DND-41 (cell line): ENCODE measurements at regions not wholly inside any gene's neighbourhood (a gene's known extent, or its start where the extent isn't known, plus 50 kb on each side); places are given as distances from the start of the nearest gene placed in this dataset.

Source experiments
- ATAC-seq: fragments of 200-7000 bp; cut with Tn5 transposase; 3 replicates; pipeline ENCODE4 v1.9.1; 2021; ENCODE audit warnings: low read depth; ENCODE audit not compliant: insufficient read depth
- DNase-seq: peaks from one replicate; pipeline ENCODE4 v3.0.0-alpha.2; 2020
- H2AFZ ChIP-seq: 2 replicates; pipeline ENCODE4 v1.6.0; 2012; ENCODE audit warnings: low read depth, low read length
- H3K27ac ChIP-seq: 2 replicates; pipeline ENCODE4 v1.5.1; 2012; ENCODE audit warnings: low read length, inconsistent platforms
- H3K27me3 ChIP-seq: fragments of 200-600 bp; sonication (generic); 2 replicates; pipeline ENCODE4 v1.6.0; 2012; ENCODE audit warnings: low read length, mild to moderate bottlenecking, inconsistent platforms; ENCODE audit not compliant: insufficient read depth, poor library complexity
- H3K36me3 ChIP-seq: 2 replicates; pipeline ENCODE4 v1.5.1; 2012; ENCODE audit warnings: low read length, inconsistent platforms; ENCODE audit not compliant: insufficient read depth
- H3K4me1 ChIP-seq: 2 replicates; pipeline ENCODE4 v1.5.1; 2012; ENCODE audit warnings: mild to moderate bottlenecking, low read length; ENCODE audit not compliant: insufficient read depth
- H3K4me2 ChIP-seq: 2 replicates; pipeline ENCODE4 v1.6.0; 2012; ENCODE audit warnings: mild to moderate bottlenecking, moderate library complexity, low read length, inconsistent platforms; ENCODE audit not compliant: insufficient read depth
- H3K4me3 ChIP-seq, 2 experiments: fragments of 200-600 bp in 1 of 2; shearing (Covaris generic) in 1 of 2; 2 replicates each; pipeline ENCODE4 v1.5.1; 2012 to 2016; ENCODE audit warnings: inconsistent platforms in 2 of 2, low read length in 2 of 2, mild to moderate bottlenecking in 2 of 2, low read depth in 1 of 2, moderate library complexity in 1 of 2
- H3K79me2 ChIP-seq: 2 replicates; pipeline ENCODE4 v1.6.0; 2012; ENCODE audit warnings: low read length, inconsistent platforms; ENCODE audit not compliant: insufficient read depth
- H3K9ac ChIP-seq: 2 replicates; pipeline ENCODE4 v1.6.0; 2012; ENCODE audit warnings: low read depth, mild to moderate bottlenecking, inconsistent platforms, low read length, moderate library complexity
- H3K9me3 ChIP-seq: 2 replicates; pipeline ENCODE4 v1.5.1; 2012; ENCODE audit warnings: low read length, moderate library complexity, mild to moderate bottlenecking, inconsistent platforms; ENCODE audit not compliant: insufficient read depth, severe bottlenecking
- H4K20me1 ChIP-seq: 2 replicates; pipeline ENCODE4 v1.6.0; 2012; ENCODE audit warnings: low read length; ENCODE audit not compliant: insufficient read depth
- EZH2 ChIP-seq: IDR thresholded peaks from 3 replicates; pipeline ENCODE4 v1.6.1; 2012; ENCODE audit warnings: borderline replicate concordance, low read depth, mild to moderate bottlenecking, moderate library complexity, low read length, inconsistent platforms; ENCODE audit not compliant: severe bottlenecking
- TF ChIP-seq, protein P1 (sequence below): IDR thresholded peaks from 2 replicates; pipeline ENCODE4 v1.5.1; 2012; ENCODE audit warnings: borderline replicate concordance, low read length, moderate library complexity, mild to moderate bottlenecking; ENCODE audit not compliant: poor library complexity, severe bottlenecking; ENCODE audit errors: extremely low read depth

DNA sequence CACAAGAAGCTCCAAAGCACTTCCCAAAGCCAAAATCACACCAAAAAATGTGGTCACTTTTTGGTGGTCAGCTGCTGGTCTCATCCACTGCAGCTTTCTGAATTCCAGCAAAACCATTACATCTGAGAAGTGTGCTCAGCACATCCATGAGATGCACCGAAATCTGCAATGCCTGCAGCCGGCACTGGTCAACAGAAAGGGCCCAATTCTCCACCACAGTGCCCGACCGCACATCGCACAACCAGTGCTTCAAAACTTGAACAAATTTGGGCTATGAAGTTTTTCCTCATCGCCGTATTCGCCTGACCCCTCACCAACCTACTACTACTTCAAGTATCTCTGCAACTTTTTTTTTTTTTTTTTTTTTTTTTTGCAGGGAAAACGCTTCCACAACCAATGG lies 89.9 kb upstream of the LUZP2 start:
- H3K9ac ChIP-seq: no peak overlapping the region
- no peak overlapping the region for H3K4me3 ChIP-seq
- TF ChIP-seq, protein P1, sequence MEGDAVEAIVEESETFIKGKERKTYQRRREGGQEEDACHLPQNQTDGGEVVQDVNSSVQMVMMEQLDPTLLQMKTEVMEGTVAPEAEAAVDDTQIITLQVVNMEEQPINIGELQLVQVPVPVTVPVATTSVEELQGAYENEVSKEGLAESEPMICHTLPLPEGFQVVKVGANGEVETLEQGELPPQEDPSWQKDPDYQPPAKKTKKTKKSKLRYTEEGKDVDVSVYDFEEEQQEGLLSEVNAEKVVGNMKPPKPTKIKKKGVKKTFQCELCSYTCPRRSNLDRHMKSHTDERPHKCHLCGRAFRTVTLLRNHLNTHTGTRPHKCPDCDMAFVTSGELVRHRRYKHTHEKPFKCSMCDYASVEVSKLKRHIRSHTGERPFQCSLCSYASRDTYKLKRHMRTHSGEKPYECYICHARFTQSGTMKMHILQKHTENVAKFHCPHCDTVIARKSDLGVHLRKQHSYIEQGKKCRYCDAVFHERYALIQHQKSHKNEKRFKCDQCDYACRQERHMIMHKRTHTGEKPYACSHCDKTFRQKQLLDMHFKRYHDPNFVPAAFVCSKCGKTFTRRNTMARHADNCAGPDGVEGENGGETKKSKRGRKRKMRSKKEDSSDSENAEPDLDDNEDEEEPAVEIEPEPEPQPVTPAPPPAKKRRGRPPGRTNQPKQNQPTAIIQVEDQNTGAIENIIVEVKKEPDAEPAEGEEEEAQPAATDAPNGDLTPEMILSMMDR: no peak
- TF ChIP-seq EZH2: no peak
- no peaks in the 10 kb centered on the region for H3K36me3 ChIP-seq
- no peak for ATAC-seq
- H3K4me1 ChIP-seq: 0 out of 2 replicates have a peak, but pooled peaks cover 6% of the 10 kb centered on the region
- no peaks in the 10 kb centered on the region for H3K79me2 ChIP-seq
- H4K20me1 ChIP-seq: no peaks in the 10 kb centered on the region
- no peaks in the 10 kb centered on the region for H3K9me3 ChIP-seq
- no peaks in the 10 kb centered on the region for H3K27me3 ChIP-seq
- no peak overlapping the region for H3K4me2 ChIP-seq
- no peak for DNase-seq
- H3K27ac ChIP-seq: no peak overlapping the region
- H2AFZ ChIP-seq: no peak overlapping the region

DNA sequence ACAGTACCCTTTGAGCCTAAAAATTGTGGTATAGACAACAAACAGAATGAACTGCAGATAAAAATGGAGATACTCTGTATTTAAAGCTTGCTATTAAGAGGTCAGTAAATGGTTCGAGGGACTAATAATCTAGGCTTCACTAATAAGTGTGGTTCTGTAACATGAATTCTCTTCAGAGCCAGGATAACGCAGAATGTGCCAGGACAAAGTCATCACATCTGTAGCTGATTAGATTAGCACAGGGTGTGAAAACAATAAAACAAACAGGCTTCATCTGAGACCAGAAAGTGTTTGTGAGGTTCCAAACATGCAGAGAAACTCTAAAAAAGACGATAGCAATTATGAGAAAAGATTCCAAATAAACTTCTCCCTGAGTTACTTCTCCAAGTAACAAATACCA lies 89.1 kb upstream of the LUZP2 start:
- TF ChIP-seq EZH2: no peak
- H3K27ac ChIP-seq: no peak overlapping the region
- DNase-seq: no peak
- no peak overlapping the region for H3K9ac ChIP-seq
- no peak for ATAC-seq
- H3K79me2 ChIP-seq: no peaks in the 10 kb centered on the region
- no peak overlapping the region for H3K4me3 ChIP-seq
- H3K9me3 ChIP-seq: no peaks in the 10 kb centered on the region
- H3K36me3 ChIP-seq: no peaks in the 10 kb centered on the region
- H3K4me1 ChIP-seq: 0 out of 2 replicates have a peak, but pooled peaks cover 6% of the 10 kb centered on the region
- H3K4me2 ChIP-seq: no peak overlapping the region
- H3K27me3 ChIP-seq: no peaks in the 10 kb centered on the region
- no peak overlapping the region for H2AFZ ChIP-seq
- H4K20me1 ChIP-seq: no peaks in the 10 kb centered on the region

DNA sequence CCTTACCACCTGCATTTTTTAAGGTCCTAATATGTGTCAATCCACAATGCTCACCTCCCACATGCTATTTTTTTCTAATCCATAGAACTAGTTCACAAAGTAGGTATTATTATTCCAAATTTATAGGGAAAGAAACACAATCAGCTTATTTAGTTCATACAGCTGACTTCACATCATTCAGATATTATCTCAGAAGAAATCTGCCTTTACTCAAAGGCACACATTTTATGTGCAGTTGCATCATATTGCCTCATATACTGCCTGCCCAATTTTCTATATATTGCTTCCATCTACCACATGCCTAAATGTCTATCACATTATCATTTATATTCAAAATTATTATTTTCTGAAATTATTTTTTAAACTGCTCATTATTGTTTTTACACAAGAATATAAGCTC lies 88.7 kb upstream of the LUZP2 start:
- no peak overlapping the region for H3K4me3 ChIP-seq
- no peak overlapping the region for H3K27ac ChIP-seq
- no peak overlapping the region for H2AFZ ChIP-seq
- no peaks in the 10 kb centered on the region for H3K36me3 ChIP-seq
- H3K79me2 ChIP-seq: no peaks in the 10 kb centered on the region
- no peak overlapping the region for H3K4me2 ChIP-seq
- H3K27me3 ChIP-seq: no peaks in the 10 kb centered on the region
- no peak for DNase-seq
- ATAC-seq: no peak
- no peaks in the 10 kb centered on the region for H3K9me3 ChIP-seq
- TF ChIP-seq, protein P1: no peak
- TF ChIP-seq EZH2: no peak
- no peak overlapping the region for H3K9ac ChIP-seq
- 0 out of 2 replicates have a peak, but pooled peaks cover 6% of the 10 kb centered on the region for H3K4me1 ChIP-seq
- no peaks in the 10 kb centered on the region for H4K20me1 ChIP-seq

DNA sequence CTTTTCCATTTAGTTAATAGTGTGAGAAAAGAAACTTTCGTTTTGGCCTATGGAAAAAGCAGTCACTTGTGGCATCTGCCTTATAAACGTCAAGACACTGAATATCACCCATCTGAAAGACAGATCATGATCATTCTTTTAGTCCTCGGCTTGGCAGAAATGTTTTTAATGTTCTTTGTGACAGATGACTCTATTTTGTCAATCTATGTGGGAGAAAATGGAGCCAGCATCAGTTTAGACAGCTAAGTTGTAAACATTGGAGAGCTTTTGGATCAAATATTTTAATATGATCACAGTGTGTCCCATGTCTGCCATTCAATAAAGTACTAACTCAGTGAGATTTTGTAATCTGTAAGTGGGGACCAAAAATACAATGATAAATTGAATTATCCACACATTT lies 85.1 kb upstream of the LUZP2 start:
- no peak overlapping the region for H3K27ac ChIP-seq
- H3K36me3 ChIP-seq: no peaks in the 10 kb centered on the region
- no peak overlapping the region for H3K4me2 ChIP-seq
- no peak for ATAC-seq
- H4K20me1 ChIP-seq: no peaks in the 10 kb centered on the region
- no peak overlapping the region for H2AFZ ChIP-seq
- TF ChIP-seq, protein P1: no peak
- TF ChIP-seq EZH2: no peak
- H3K79me2 ChIP-seq: no peaks in the 10 kb centered on the region
- no peak overlapping the region for H3K4me3 ChIP-seq
- no peaks in the 10 kb centered on the region for H3K4me1 ChIP-seq
- H3K9me3 ChIP-seq: no peaks in the 10 kb centered on the region
- no peak overlapping the region for H3K9ac ChIP-seq
- no peak for DNase-seq
- H3K27me3 ChIP-seq: no peaks in the 10 kb centered on the region
